DND-41 (cell line): ENCODE measurements at regions not wholly inside any gene's neighbourhood (a gene's known extent, or its start where the extent isn't known, plus 50 kb on each side); places are given as distances from the start of the nearest gene placed in this dataset.

Experiments used
- CTCF ChIP-seq: IDR thresholded peaks from 2 replicates; pipeline ENCODE4 v1.5.1; 2012; ENCODE audit warnings: borderline replicate concordance, low read length, moderate library complexity, mild to moderate bottlenecking; ENCODE audit not compliant: poor library complexity, severe bottlenecking; ENCODE audit errors: extremely low read depth
- EZH2 ChIP-seq: IDR thresholded peaks from 3 replicates; pipeline ENCODE4 v1.6.1; 2012; ENCODE audit warnings: borderline replicate concordance, low read depth, mild to moderate bottlenecking, moderate library complexity, low read length, inconsistent platforms; ENCODE audit not compliant: severe bottlenecking

- TF ChIP-seq CTCF, result no peak
- no peak for TF ChIP-seq EZH2
Measured at GRCh38 chr1:184908506-184908905, 65.8 kb downstream of the NIBAN1 start.
